HepG2 (cell line): ENCODE measurements at regions not wholly inside any gene's neighbourhood (a gene's known extent, or its start where the extent isn't known, plus 50 kb on each side); places are given as distances from the start of the nearest gene placed in this dataset.

Source experiments
- ATAC-seq: fragments of 200-7000 bp; cut with Tn5 transposase; 3 replicates; pipeline ENCODE4 v1.9.1; 2020; ENCODE audit warnings: mild to moderate bottlenecking, moderate library complexity
- BruUV-seq: library from RNA; stranded (reverse); fragments of 400-500 nt; replicated peaks from 2 replicates; lab custom pipeline; 2021; lab: Mats Ljungman, UMichigan
- CTCF ChIA-PET: fragments of 300-600 bp; formaldehyde crosslinking; extraction: SDS; loops from one replicate; lab custom pipeline; 2021; ENCODE audit warnings: low total read pairs, inconsistent platforms, low intra/inter-chr PET ratio; lab: Yijun Ruan, JAX
- POLR2A ChIA-PET: fragments of 350-600 bp; sonication (Branson Sonifier 250); formaldehyde crosslinking; loops from one replicate; lab custom pipeline; 2020; ENCODE audit warnings: antibody characterized with exemption, inconsistent platforms; lab: Yijun Ruan, JAX
- DNase-seq: peaks from one replicate; pipeline ENCODE4 v3.0.0-alpha.2; 2015; ENCODE audit warnings: low spot score
- FAIRE-seq: peaks from 3 replicates; lab custom pipeline; 2011; peaks lifted over from hg19 to GRCh38; lab: Jason Lieb, UNC
- H2AFZ ChIP-seq: one replicate; pipeline ENCODE4 v1.6.1; 2011; ENCODE audit warnings: low read length, inconsistent platforms
- H3K27ac ChIP-seq: fragments of 300-600 bp; 3 replicates; pipeline ENCODE4 v1.8.0; 2011; ENCODE audit warnings: mixed run types, mild to moderate bottlenecking, mixed read lengths, low read length, inconsistent platforms; ENCODE audit not compliant: insufficient read depth; ENCODE audit errors: extremely low read length
- H3K27me3 ChIP-seq, 2 experiments: fragments of 200-600 bp in 1 of 2; 2 replicates in 1 of 2; 3 replicates in 1 of 2; pipeline versions ENCODE4 v1.6.0 to v1.8.0; 2011; ENCODE audit warnings: low read length in 2 of 2, mild to moderate bottlenecking in 2 of 2, moderate library complexity in 2 of 2, inconsistent platforms in 1 of 2; ENCODE audit not compliant: insufficient read depth in 2 of 2, control insufficient read depth in 1 of 2
- H3K36me3 ChIP-seq, 2 experiments: fragments of 200-600 bp in 1 of 2; replicated peaks in 1 of 2; 2 replicates in 1 of 2; 3 replicates in 1 of 2; pipeline versions ENCODE4 v1.5.1 to v1.8.0; 2011; ENCODE audit warnings: low read length in 2 of 2, inconsistent platforms in 1 of 2; ENCODE audit not compliant: insufficient read depth in 2 of 2, control insufficient read depth in 1 of 2
- H3K4me1 ChIP-seq: 2 replicates; pipeline ENCODE4 v1.5.1; 2012; ENCODE audit warnings: low read length, inconsistent platforms; ENCODE audit not compliant: insufficient read depth
- H3K4me2 ChIP-seq: 2 replicates; pipeline ENCODE4 v1.6.0; 2011; ENCODE audit warnings: low read depth, low read length, inconsistent platforms
- H3K4me3 ChIP-seq, 3 experiments: fragments of 200-600 bp in 1 of 3; sonication (generic), shearing (Covaris generic) in 1 of 3; replicated peaks in 1 of 3; 2 replicates each; pipeline ENCODE4 v1.5.1; 2011 to 2016; ENCODE audit warnings: low read length in 3 of 3, inconsistent platforms in 2 of 3, low read depth in 2 of 3, mild to moderate bottlenecking in 2 of 3, control low read depth in 1 of 3, mixed read lengths in 1 of 3; ENCODE audit not compliant: insufficient read depth in 1 of 3
- H3K79me2 ChIP-seq: one replicate; pipeline ENCODE4 v1.6.1; 2011; ENCODE audit warnings: low read length, inconsistent platforms; ENCODE audit not compliant: insufficient read depth
- H3K9ac ChIP-seq: 2 replicates; pipeline ENCODE4 v1.6.0; 2011; ENCODE audit warnings: mild to moderate bottlenecking, low read depth, low read length, inconsistent platforms; ENCODE audit not compliant: insufficient read depth
- H3K9me3 ChIP-seq: 2 replicates; pipeline ENCODE4 v1.5.1; 2012; ENCODE audit warnings: mild to moderate bottlenecking, low read length
- H4K20me1 ChIP-seq: 2 replicates; pipeline ENCODE4 v1.6.0; 2011; ENCODE audit warnings: inconsistent platforms, mild to moderate bottlenecking, low read length, moderate library complexity; ENCODE audit not compliant: insufficient read depth
- EHMT2 ChIP-seq: fragments of 200-600 bp; sonication (generic); IDR thresholded peaks from 2 replicates; pipeline ENCODE4 v1.7.0; 2017; ENCODE audit warnings: antibody characterized with exemption, low read depth, low read length, borderline replicate concordance
- FOXP1 ChIP-seq, 2 experiments: fragments of 450-650 bp in 1 of 2; IDR thresholded peaks; 2 replicates each; pipeline ENCODE4 v1.6.1; 2017 to 2018; ENCODE audit warnings: antibody characterized with exemption in 1 of 2
- NBN ChIP-seq: fragments of 450-650 bp; conservative IDR thresholded peaks from 2 replicates; pipeline ENCODE4 v1.6.1; 2017
- REST ChIP-seq, 2 experiments: IDR thresholded peaks; 2 replicates each; pipeline ENCODE4 v1.6.1; 2011 to 2012; ENCODE audit warnings: low read length in 2 of 2, borderline replicate concordance in 1 of 2, low read depth in 1 of 2, mild to moderate bottlenecking in 1 of 2, moderate library complexity in 1 of 2
- SIX4 ChIP-seq: sonication (generic); formaldehyde crosslinking; IDR thresholded peaks from 2 replicates; pipeline ENCODE4 v1.4.0; 2020; ENCODE audit warnings: missing genetic modification reagents
- ZNF232 ChIP-seq: sonication (generic); formaldehyde crosslinking; IDR thresholded peaks from 2 replicates; pipeline ENCODE4 v1.4.0; 2020; ENCODE audit warnings: missing genetic modification reagents, borderline replicate concordance
- WGBS: methylation state at CpG from one replicate; pipeline ENCODE4 v1.1.6; 2017; ENCODE audit warnings: low lambda C conversion rate; 5-methylcytosine and 5-hydroxymethylcytosine counted together
- in situ Hi-C: cut with HindIII; loops from 2 replicates; pipeline ENCODE4 v1.10.0; 2017; ENCODE audit warnings: low pct_unique_long_range_greater_than_20kb; ENCODE audit not compliant: extremely low pct_ligation_motif_present
- intact Hi-C: fragments of 100-400 bp; cut with micrococcal nuclease; formaldehyde crosslinking; loops from one replicate; pipeline ENCODE4 v1.10.0; 2022; ENCODE audit not compliant: unreplicated experiment

GRCh38 chr6:141483598-141484061 lies 649.1 kb upstream of the GJE1 start:
- CTCF ChIA-PET = no interaction called here
- in situ Hi-C loops = no loop called here
- no peak overlapping the region for H3K27ac ChIP-seq

More at GRCh38 chr6:141483598-141484061, 649.1 kb upstream of the GJE1 start:
- Histone ChIP-seq H3K79me2 (no peaks in the 10 kb centered on the region), H3K9ac (no peak overlapping the region), H3K4me3 (no peak overlapping the region), H3K4me1 (no peaks in the 10 kb centered on the region), H2AFZ (no peak overlapping the region), H4K20me1 (no peaks in the 10 kb centered on the region), H3K36me3 (no peaks in the 10 kb centered on the region), H3K4me2 (no peak overlapping the region), H3K9me3 (no peaks in the 10 kb centered on the region), H3K27me3 (no peaks in the 10 kb centered on the region; a peak in 1 of 5 replicates)
- FAIRE-seq (no peak), ATAC-seq (no peak), DNase-seq (no peak)
- POLR2A ChIA-PET = no interaction called here
- intact Hi-C loops = no loop called here
- BruUV-seq = no TSS peak
- 15% methylated on average over 5 of the region's 5 CpGs for whole genome bisulfite sequencing
- no peak for TF ChIP-seq NBN
- TF ChIP-seq REST (IDR thresholded peaks at IDR 0.05; ENCODE audit: borderline replicate concordance in 1 of 2, low read depth in 1 of 2, low read length in 2 of 2) = no peak
- no peak for TF ChIP-seq FOXP1 (IDR thresholded peaks at IDR 0.05)
- no peak for TF ChIP-seq FOXP1 (CRISPR knock-in tag; IDR thresholded peaks at IDR 0.05)
- no peak for TF ChIP-seq EHMT2
- no peak for TF ChIP-seq ZNF232 (CRISPR knock-in tag)
- TF ChIP-seq SIX4 (CRISPR knock-in tag) = no peak
